ENCODE measurements at regions not wholly inside any gene's neighbourhood (a gene's known extent, or its start where the extent isn't known, plus 50 kb on each side); places are given as distances from the start of the nearest gene placed in this dataset.

DNA sequence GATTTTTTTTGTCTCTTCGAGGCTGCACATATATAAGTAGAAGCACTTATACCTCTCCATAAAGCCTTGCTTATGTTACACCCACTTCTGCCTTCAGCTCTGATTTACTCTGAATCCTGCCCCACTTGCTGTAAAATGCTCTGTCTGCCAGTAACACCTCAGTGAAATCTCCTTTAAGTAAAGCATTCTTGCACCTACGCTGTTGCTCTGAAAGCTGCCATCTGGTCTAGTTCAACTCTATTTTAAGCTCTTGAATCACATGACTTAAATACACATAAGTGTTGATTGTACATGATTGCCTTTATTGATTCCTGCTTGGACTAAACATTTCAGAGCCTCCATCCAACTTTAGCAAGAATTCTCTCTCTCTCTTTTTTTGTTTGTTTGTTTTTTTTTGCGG, 609.0 kb upstream of the CELF4 start:
- TF ChIP-seq, protein P1, sequence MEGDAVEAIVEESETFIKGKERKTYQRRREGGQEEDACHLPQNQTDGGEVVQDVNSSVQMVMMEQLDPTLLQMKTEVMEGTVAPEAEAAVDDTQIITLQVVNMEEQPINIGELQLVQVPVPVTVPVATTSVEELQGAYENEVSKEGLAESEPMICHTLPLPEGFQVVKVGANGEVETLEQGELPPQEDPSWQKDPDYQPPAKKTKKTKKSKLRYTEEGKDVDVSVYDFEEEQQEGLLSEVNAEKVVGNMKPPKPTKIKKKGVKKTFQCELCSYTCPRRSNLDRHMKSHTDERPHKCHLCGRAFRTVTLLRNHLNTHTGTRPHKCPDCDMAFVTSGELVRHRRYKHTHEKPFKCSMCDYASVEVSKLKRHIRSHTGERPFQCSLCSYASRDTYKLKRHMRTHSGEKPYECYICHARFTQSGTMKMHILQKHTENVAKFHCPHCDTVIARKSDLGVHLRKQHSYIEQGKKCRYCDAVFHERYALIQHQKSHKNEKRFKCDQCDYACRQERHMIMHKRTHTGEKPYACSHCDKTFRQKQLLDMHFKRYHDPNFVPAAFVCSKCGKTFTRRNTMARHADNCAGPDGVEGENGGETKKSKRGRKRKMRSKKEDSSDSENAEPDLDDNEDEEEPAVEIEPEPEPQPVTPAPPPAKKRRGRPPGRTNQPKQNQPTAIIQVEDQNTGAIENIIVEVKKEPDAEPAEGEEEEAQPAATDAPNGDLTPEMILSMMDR (IDR thresholded peaks at IDR 0.05; ENCODE audit: low read depth, low read length, poor library complexity, severe bottlenecking): no peak
- TF ChIP-seq EZH2phosphoT487 (IDR thresholded peaks at IDR 0.05; ENCODE audit: borderline replicate concordance, low read length): no peak

Data from DOHH2 (cell line).